ENCODE measurements at regions not wholly inside any gene's neighbourhood (a gene's known extent, or its start where the extent isn't known, plus 50 kb on each side); places are given as distances from the start of the nearest gene placed in this dataset.

GRCh38 chr5:2265341-2265740 lies 382.6 kb upstream of the IRX4 start:
- FAIRE-seq (no peak), DNase-seq (ENCODE audit: insufficient read length, low spot score) (no peak)
- TF ChIP-seq CTCF (IDR thresholded peaks at IDR 0.05; ENCODE audit: insufficient read depth, missing control alignments): no peak

- no peak for FAIRE-seq
Observed at GRCh38 chr5:2263763-2264162, 381.0 kb upstream of the IRX4 start.

GRCh38 chr5:2262620-2263019 lies 379.9 kb upstream of the IRX4 start:
- TF ChIP-seq CTCF (IDR thresholded peaks at IDR 0.05; ENCODE audit: insufficient read depth, missing control alignments): no peak
- DNase-seq (ENCODE audit: insufficient read length, low spot score): no peak
- FAIRE-seq: no peak

More at GRCh38 chr5:2263763-2264162, 381.0 kb upstream of the IRX4 start:
- no peak for DNase-seq (ENCODE audit: insufficient read length, low spot score)
- no peak for TF ChIP-seq CTCF (IDR thresholded peaks at IDR 0.05; ENCODE audit: insufficient read depth, missing control alignments)

GRCh38 chr5:2261004-2261703 lies 378.4 kb upstream of the IRX4 start:
- FAIRE-seq (no peak), DNase-seq (ENCODE audit: insufficient read length, low spot score) (no peak)
- no peak for TF ChIP-seq CTCF (IDR thresholded peaks at IDR 0.05; ENCODE audit: insufficient read depth, missing control alignments)

GRCh38 chr5:2260211-2261003 lies 377.7 kb upstream of the IRX4 start:
- no peak for FAIRE-seq

GRCh38 chr5:2259494-2260107 lies 376.9 kb upstream of the IRX4 start:
- DNase-seq (ENCODE audit: insufficient read length, low spot score) (no peak), FAIRE-seq (no peak)
- no peak for TF ChIP-seq CTCF (IDR thresholded peaks at IDR 0.05; ENCODE audit: insufficient read depth, missing control alignments)

More at GRCh38 chr5:2260211-2261003, 377.7 kb upstream of the IRX4 start:
- no peak for DNase-seq (ENCODE audit: insufficient read length, low spot score)
- no peak for TF ChIP-seq CTCF (IDR thresholded peaks at IDR 0.05; ENCODE audit: insufficient read depth, missing control alignments)

Measured in D721Med (cell line).